A549 (cell line): ENCODE measurements at regions not wholly inside any gene's neighbourhood (a gene's known extent, or its start where the extent isn't known, plus 50 kb on each side); places are given as distances from the start of the nearest gene placed in this dataset.

ENCODE experiments used
- ATAC-seq, 2 experiments: fragments of 200-7000 bp in 1 of 2; fragments of >200 bp in 1 of 2; cut with Nextera tagmentation in 1 of 2; cut with Tn5 transposase in 1 of 2; 3 replicates each; pipeline versions ENCODE4 v1.8.0 to v1.9.1; 2018 to 2020; ENCODE audit warnings: mild to moderate bottlenecking in 1 of 2, moderate library complexity in 1 of 2
- CTCF ChIA-PET: fragments of 300-600 bp; sonication (Branson Sonifier 250); formaldehyde crosslinking; extraction: SDS; loops from one replicate; lab custom pipeline; 2021; ENCODE audit warnings: antibody characterized with exemption, inconsistent platforms; lab: Yijun Ruan, JAX
- POLR2A ChIA-PET: fragments of 350-600 bp; formaldehyde crosslinking; extraction: SDS; loops from one replicate; lab custom pipeline; 2021; ENCODE audit warnings: antibody characterized with exemption, inconsistent platforms; lab: Yijun Ruan, JAX
- DNase-seq, 2 experiments: peaks; one replicate each; pipeline versions ENCODE4 v3.0.0 to v3.0.0-alpha.2; 2011 to 2016; ENCODE audit warnings: low read depth in 1 of 2, low spot score in 1 of 2
- FAIRE-seq: peaks from 2 replicates; lab custom pipeline; 2011; peaks lifted over from hg19 to GRCh38; lab: Jason Lieb, UNC
- H3K27ac ChIP-seq, 2 experiments: fragments of >200 bp; sonication (Bioruptor Twin); formaldehyde crosslinking; 3 replicates each; pipeline ENCODE4 v1.5.1; 2016 to 2017
- H3K4me1 ChIP-seq: fragments of >200 bp; sonication (Bioruptor Twin); formaldehyde crosslinking; 3 replicates; pipeline ENCODE4 v1.6.1; 2016
- H3K4me2 ChIP-seq: fragments of >200 bp; sonication (Bioruptor Twin); formaldehyde crosslinking; 3 replicates; pipeline ENCODE4 v1.6.1; 2016
- H3K4me3 ChIP-seq: fragments of >200 bp; sonication (Bioruptor Twin); formaldehyde crosslinking; 3 replicates; pipeline ENCODE4 v1.5.1; 2016
- H3K9me3 ChIP-seq: fragments of >200 bp; sonication (Bioruptor Twin); formaldehyde crosslinking; 3 replicates; pipeline ENCODE4 v1.6.1; 2016
- BCL3 ChIP-seq: fragments of >200 bp; sonication (Bioruptor Twin); formaldehyde crosslinking; IDR thresholded peaks from 3 replicates; pipeline ENCODE4 v1.6.1; 2016
- BHLHE40 ChIP-seq: IDR thresholded peaks from 2 replicates; pipeline ENCODE4 v1.6.1; 2012; ENCODE audit warnings: low read depth, low read length, inconsistent platforms
- CEBPB ChIP-seq, 2 experiments: fragments of >200 bp in 1 of 2; sonication (Bioruptor Twin) in 1 of 2; formaldehyde crosslinking in 1 of 2; IDR thresholded peaks; 2 replicates each; pipeline ENCODE4 v1.6.1; 2012 to 2016
- CHD2 ChIP-seq: fragments of 150-350 bp; IDR thresholded peaks from 2 replicates; pipeline ENCODE4 v1.6.1; 2014; ENCODE audit warnings: low read length; ENCODE audit not compliant: partially characterized antibody
- CTCF ChIP-seq: fragments of >200 bp; sonication (Bioruptor Twin); formaldehyde crosslinking; IDR thresholded peaks from 3 replicates; pipeline ENCODE4 v1.5.1; 2016
- EHF ChIP-seq: fragments of 250-450 bp; sonication (Bioruptor Pico); IDR thresholded peaks from 2 replicates; pipeline ENCODE4 v1.5.0; 2020; ENCODE audit warnings: mild to moderate bottlenecking
- EHMT2 ChIP-seq: fragments of 200-600 bp; sonication (generic); IDR thresholded peaks from 2 replicates; pipeline ENCODE4 v1.6.1; 2016; ENCODE audit warnings: antibody characterized with exemption, low read depth, mild to moderate bottlenecking, moderate library complexity
- EP300 ChIP-seq, 2 experiments: fragments of >200 bp; sonication (Bioruptor Twin); formaldehyde crosslinking; IDR thresholded peaks; 2 replicates in 1 of 2; 3 replicates in 1 of 2; pipeline ENCODE4 v1.6.1; 2016 to 2017
- ESRRA ChIP-seq: fragments of 150-350 bp; IDR thresholded peaks from 2 replicates; pipeline ENCODE4 v1.6.1; 2014; ENCODE audit warnings: mild to moderate bottlenecking, low read length, borderline replicate concordance
- GATA3 ChIP-seq: IDR thresholded peaks from 2 replicates; pipeline ENCODE4 v1.6.1; 2012; ENCODE audit warnings: borderline replicate concordance
- HOXA7 ChIP-seq: fragments of 250-450 bp; sonication (Bioruptor Pico); IDR thresholded peaks from 2 replicates; pipeline ENCODE4 v1.5.0; 2020; ENCODE audit warnings: mild to moderate bottlenecking, moderate library complexity
- JUN ChIP-seq, 2 experiments: fragments of >200 bp; sonication (Bioruptor Twin); formaldehyde crosslinking; IDR thresholded peaks; 2 replicates in 1 of 2; 3 replicates in 1 of 2; pipeline ENCODE4 v1.6.1; 2016 to 2017
- MYC ChIP-seq: IDR thresholded peaks from 2 replicates; pipeline ENCODE4 v1.6.1; 2012; ENCODE audit warnings: mild to moderate bottlenecking, inconsistent platforms, low read length, improper control_type of control experiment, borderline replicate concordance
- NFE2L2 ChIP-seq: fragments of 150-350 bp; conservative IDR thresholded peaks from 2 replicates; pipeline ENCODE4 v1.6.1; 2014; ENCODE audit warnings: low read length
- NPAS2 ChIP-seq: fragments of 250-450 bp; sonication (Bioruptor Pico); IDR thresholded peaks from 2 replicates; pipeline ENCODE4 v1.8.0; 2022; ENCODE audit warnings: mild to moderate bottlenecking, moderate library complexity, borderline replicate concordance
- NR3C1 ChIP-seq: fragments of >200 bp; sonication (Bioruptor Twin); formaldehyde crosslinking; IDR thresholded peaks from 3 replicates; pipeline ENCODE4 v1.6.1; 2017
- RARB ChIP-seq: fragments of 250-450 bp; sonication (Bioruptor Pico); IDR thresholded peaks from 2 replicates; pipeline ENCODE4 v1.8.0; 2021; ENCODE audit warnings: mild to moderate bottlenecking, moderate library complexity
- RCOR1 ChIP-seq: fragments of 150-350 bp; IDR thresholded peaks from 2 replicates; pipeline ENCODE4 v1.6.1; 2014; ENCODE audit warnings: antibody characterized with exemption, low read length, low read depth
- REST ChIP-seq: fragments of 200-600 bp; sonication (generic); IDR thresholded peaks from 2 replicates; pipeline ENCODE4 v1.6.1; 2016; ENCODE audit warnings: antibody characterized with exemption, mild to moderate bottlenecking, moderate library complexity
- RFX5 ChIP-seq: fragments of 450-650 bp; IDR thresholded peaks from 2 replicates; pipeline ENCODE4 v1.7.1; 2014; ENCODE audit warnings: antibody characterized with exemption, mild to moderate bottlenecking, moderate library complexity
- SMC3 ChIP-seq: fragments of >200 bp; sonication (Bioruptor Twin); formaldehyde crosslinking; IDR thresholded peaks from 3 replicates; pipeline ENCODE4 v1.6.1; 2018; ENCODE audit warnings: inconsistent platforms
- SREBF2 ChIP-seq: fragments of 450-650 bp; IDR thresholded peaks from 2 replicates; pipeline ENCODE4 v1.6.1; 2014; ENCODE audit warnings: mild to moderate bottlenecking, moderate library complexity
- ZNF302 ChIP-seq: fragments of 250-450 bp; sonication (Bioruptor Pico); IDR thresholded peaks from 2 replicates; pipeline ENCODE4 v1.9.0; 2021; ENCODE audit warnings: inconsistent platforms, mild to moderate bottlenecking, moderate library complexity
- WGBS: methylation state at CpG from one replicate; pipeline ENCODE4 v1.1.6; 2017; ENCODE audit errors: missing lambda C conversion rate; 5-methylcytosine and 5-hydroxymethylcytosine counted together

- DNase-seq: no peak
- CTCF ChIA-PET: interaction anchor here (1.2 kb wide), 1 partner anchor 102 kb away, joined by 5 read pairs; no protein-coding TSS in a partner anchor
- H3K4me3 ChIP-seq: no peak overlapping the region
- H3K4me1 ChIP-seq: peaks cover 56% of the 10 kb centered on the region
- TF ChIP-seq NPAS2 (CRISPR knock-in tag) (no peak), NR3C1 (no peak), GATA3 (no peak), ESRRA (no peak), SMC3 (no peak), EHMT2 (no peak), ZNF302 (CRISPR knock-in tag) (no peak), CTCF (no peak), RFX5 (no peak), RARB (CRISPR knock-in tag) (no peak), CHD2 (no peak), BHLHE40 (no peak)
- TF ChIP-seq, all 56 proteins: peak for 0
- H3K9me3 ChIP-seq: no peaks in the 10 kb centered on the region
- FAIRE-seq (no peak), ATAC-seq (no peak)
- peak overlapping the region; percentile 91 to 94; a peak in 5 of 6 replicates for H3K27ac ChIP-seq
- 66% methylated on average over 3 of the region's 3 CpGs for WGBS
- H3K4me2 ChIP-seq: peak overlapping the region; percentile 86
- POLR2A ChIA-PET: no interaction called here
Observed at GRCh38 chr1:228836427-228836826, 101.1 kb downstream of the RHOU start.

GRCh38 chr1:228837032-228837431, 101.8 kb downstream of the RHOU start:
- CTCF ChIA-PET: interaction anchor here (1.1 to 1.2 kb wide), 2 partner anchors 8 to 103 kb away, joined by 3 to 5 read pairs; no protein-coding TSS in a partner anchor
- no peak for ATAC-seq
- Histone ChIP-seq H3K4me3 (no peak overlapping the region), H3K27ac (peak overlapping the region; percentile 91 to 94), H3K4me1 (peaks cover 59% of the 10 kb centered on the region), H3K4me2 (peak overlapping the region; percentile 86), H3K9me3 (no peaks in the 10 kb centered on the region)
- DNase-seq: no peak
- no peak for FAIRE-seq
- POLR2A ChIA-PET: interaction anchor here (0.7 to 1.4 kb wide), 2 partner anchors 14 to 143 kb away, joined by 3 read pairs; no protein-coding TSS in a partner anchor
- 90% methylated on average over 8 of the region's 8 CpGs for WGBS
- no peak for TF ChIP-seq NFE2L2
- no peak for TF ChIP-seq REST
- no peak for TF ChIP-seq BHLHE40
- TF ChIP-seq RCOR1: no peak
- no peak for TF ChIP-seq JUN (IDR thresholded peaks at IDR 0.05)
- TF ChIP-seq NR3C1: no peak
- TF ChIP-seq CEBPB (IDR thresholded peaks at IDR 0.05): no peak
- TF ChIP-seq MYC: no peak
- TF ChIP-seq ZNF302 (CRISPR knock-in tag): no peak
- no peak for TF ChIP-seq HOXA7
- TF ChIP-seq SREBF2: no peak
- TF ChIP-seq CTCF: no peak
- no peak for TF ChIP-seq EP300 (IDR thresholded peaks at IDR 0.05)
- TF ChIP-seq BCL3: no peak
- no peak for TF ChIP-seq EHF (CRISPR knock-in tag)
